Central memory CD8-positive, alpha-beta T cell (primary cell): ENCODE measurements at regions not wholly inside any gene's neighbourhood (a gene's known extent, or its start where the extent isn't known, plus 50 kb on each side); places are given as distances from the start of the nearest gene placed in this dataset.
A peak's percentile ranks its signal among the peaks of the same experiment; 100 is the strongest.
"Not testable (repeated sequence)": the region's sequence is repeated elsewhere in the genome, so short reads cannot be mapped to it uniquely, and the experiment has no call there.

Experiments
- ATAC-seq: fragments of 150-1000 bp; cut with Tn5 transposase; replicated peaks from 2 replicates; pipeline ENCODE4 v1.10.0; 2022; ENCODE audit warnings: mild to moderate bottlenecking, moderate FRiP score, moderate number of reproducible peaks; ENCODE audit not compliant: poor library complexity, severe bottlenecking; ENCODE audit errors: extremely low read depth
- DNase-seq, 2 donors: peaks; one replicate each; pipeline ENCODE4 v3.0.0; 2021; ENCODE audit warnings: low spot score in 2 of 2
- H3K27ac Mint-ChIP-seq: one replicate; pipeline ENCODE4 v1.8.0; 2022; ENCODE audit warnings: low read depth, mild to moderate bottlenecking, moderate library complexity, mixed read lengths
- H3K27me3 Mint-ChIP-seq: one replicate; pipeline ENCODE4 v1.8.0; 2022; ENCODE audit warnings: mixed read lengths
- H3K36me3 Mint-ChIP-seq: one replicate; pipeline ENCODE4 v1.8.0; 2022; ENCODE audit warnings: mild to moderate bottlenecking, moderate library complexity, mixed read lengths; ENCODE audit not compliant: insufficient read depth
- H3K4me1 Mint-ChIP-seq: one replicate; pipeline ENCODE4 v1.8.0; 2022; ENCODE audit warnings: mixed read lengths
- H3K4me3 Mint-ChIP-seq: one replicate; pipeline ENCODE4 v1.8.0; 2022; ENCODE audit warnings: mild to moderate bottlenecking, moderate library complexity, mixed read lengths
- H3K9me3 Mint-ChIP-seq: one replicate; pipeline ENCODE4 v1.8.0; 2022; ENCODE audit warnings: mixed read lengths

DNA sequence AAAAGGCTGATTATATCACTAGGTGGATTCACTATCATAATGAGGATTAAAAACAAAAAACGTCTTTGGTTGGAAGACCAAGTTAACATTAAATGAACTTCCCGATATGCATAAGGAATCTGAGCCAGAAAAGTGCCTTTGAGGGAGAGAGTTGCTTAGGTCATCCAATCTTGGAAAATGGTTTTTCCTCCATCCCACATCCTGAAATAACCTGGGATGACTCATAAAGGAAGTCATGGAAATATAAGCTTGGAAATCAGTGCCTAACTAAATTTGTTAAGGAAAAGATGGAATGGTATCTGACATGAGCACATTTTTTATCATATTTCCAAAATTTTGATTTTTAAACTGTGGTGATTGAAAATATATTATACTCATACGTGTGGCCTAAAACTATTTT, 66.0 kb downstream of the KBTBD8 start:
- Mint-ChIP-seq H3K36me3 (no peaks in the 10 kb centered on the region), H3K27me3 (peaks cover 25% of the 10 kb centered on the region), H3K4me1 (no peaks in the 10 kb centered on the region), H3K4me3 (no peak overlapping the region), H3K27ac (no peak overlapping the region), H3K9me3 (no peaks in the 10 kb centered on the region)
- ATAC-seq (no peak), DNase-seq (no peak)

DNA sequence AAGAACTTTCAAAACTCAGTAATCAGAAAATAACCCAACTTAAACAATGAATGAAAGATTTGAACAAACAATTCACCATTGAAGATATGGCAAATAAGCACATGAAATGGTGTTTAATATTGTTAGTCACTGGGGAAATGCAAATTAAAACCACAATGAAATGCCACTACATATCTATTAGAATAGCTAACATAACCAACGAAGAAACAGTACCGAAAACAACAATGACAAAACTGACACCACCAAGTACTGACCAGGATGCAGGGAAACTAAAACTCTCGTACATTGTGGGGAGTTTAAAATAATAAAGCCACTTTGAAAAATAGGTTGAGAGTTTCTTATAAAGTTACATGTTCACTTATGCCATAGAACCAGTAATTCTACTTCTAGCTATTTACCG, 69.1 kb downstream of the KBTBD8 start:
- Mint-ChIP-seq H3K27me3 (no peaks in the 10 kb centered on the region), H3K4me3 (no peak overlapping the region), H3K4me1 (no peaks in the 10 kb centered on the region), H3K9me3 (no peaks in the 10 kb centered on the region), H3K36me3 (no peaks in the 10 kb centered on the region), H3K27ac (no peak overlapping the region)
- DNase-seq (no peak), ATAC-seq (no peak)

DNA sequence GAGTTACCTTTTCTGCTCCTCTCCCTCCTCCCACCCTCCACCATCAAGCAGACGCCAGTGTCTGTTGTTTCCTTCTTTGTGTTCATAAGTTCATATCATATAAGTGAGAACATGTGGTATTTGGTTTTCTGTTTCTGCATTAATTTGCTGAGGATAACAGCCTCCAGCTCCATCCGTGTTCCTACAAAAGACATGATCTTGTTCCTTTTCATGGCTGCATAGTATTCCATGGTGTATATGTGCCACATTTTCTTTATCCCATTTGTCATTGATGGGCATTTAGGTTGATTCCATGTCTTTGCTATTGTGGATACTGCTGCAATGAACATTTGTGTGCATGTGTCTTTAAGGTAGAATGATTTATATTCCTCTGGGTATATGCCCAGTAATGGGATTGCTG, 74.5 kb downstream of the KBTBD8 start:
- H3K36me3 Mint-ChIP-seq, H3K9me3 Mint-ChIP-seq, H3K4me1 Mint-ChIP-seq, H3K27me3 Mint-ChIP-seq, H3K27ac Mint-ChIP-seq, DNase-seq, H3K4me3 Mint-ChIP-seq, ATAC-seq: not testable (repeated sequence)

DNA sequence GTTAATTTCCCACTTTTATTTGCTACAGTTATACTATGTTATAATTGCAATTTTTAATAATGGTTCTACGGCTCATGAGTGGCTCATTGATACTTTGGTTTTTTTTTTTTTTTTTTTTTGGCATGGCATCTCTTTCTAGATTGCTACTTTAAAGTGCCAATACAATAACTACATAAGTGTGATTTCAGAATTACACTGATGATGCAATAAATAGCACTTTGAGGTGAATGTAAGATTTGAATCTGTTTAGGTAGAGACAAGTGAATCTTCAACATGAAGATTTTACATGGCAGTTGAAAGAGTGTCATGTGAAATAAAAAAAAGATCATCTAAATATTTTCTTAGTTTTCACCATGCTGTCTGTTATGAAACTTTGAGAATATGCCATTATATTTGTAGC, 75.7 kb downstream of the KBTBD8 start:
- peaks cover 14% of the 10 kb centered on the region for H3K27me3 Mint-ChIP-seq
- no peaks in the 10 kb centered on the region for H3K4me1 Mint-ChIP-seq
- no peak overlapping the region for H3K4me3 Mint-ChIP-seq
- H3K27ac Mint-ChIP-seq = no peak overlapping the region
- no peaks in the 10 kb centered on the region for H3K9me3 Mint-ChIP-seq
- H3K36me3 Mint-ChIP-seq = no peaks in the 10 kb centered on the region
- ATAC-seq (no peak), DNase-seq (no peak)

DNA sequence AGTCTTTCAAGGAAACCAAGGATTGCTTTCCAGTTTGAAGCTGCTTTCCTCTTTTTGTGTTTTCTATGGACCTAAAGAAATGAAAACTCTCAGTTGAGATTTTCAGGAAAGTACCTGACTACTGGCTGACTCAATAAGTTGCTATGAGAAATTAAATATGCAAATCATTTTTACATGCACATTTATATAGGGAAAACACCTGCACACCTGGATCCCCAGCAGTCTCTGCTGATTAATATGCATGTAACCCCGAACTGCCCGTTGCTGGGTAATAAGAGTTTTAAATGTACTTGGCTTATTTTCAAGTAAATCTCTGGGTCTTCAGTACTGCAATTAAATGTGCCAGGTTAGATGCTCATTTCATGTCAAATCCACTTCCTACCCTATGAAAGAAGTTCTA, 77.2 kb downstream of the KBTBD8 start:
- H3K4me3 Mint-ChIP-seq = no peak overlapping the region
- peaks cover 6% of the 10 kb centered on the region for H3K4me1 Mint-ChIP-seq
- peaks cover 17% of the 10 kb centered on the region for H3K27me3 Mint-ChIP-seq
- H3K9me3 Mint-ChIP-seq = peaks cover 4% of the 10 kb centered on the region
- H3K36me3 Mint-ChIP-seq = no peaks in the 10 kb centered on the region
- ATAC-seq (no peak), DNase-seq (no peak)
- no peak overlapping the region for H3K27ac Mint-ChIP-seq

DNA sequence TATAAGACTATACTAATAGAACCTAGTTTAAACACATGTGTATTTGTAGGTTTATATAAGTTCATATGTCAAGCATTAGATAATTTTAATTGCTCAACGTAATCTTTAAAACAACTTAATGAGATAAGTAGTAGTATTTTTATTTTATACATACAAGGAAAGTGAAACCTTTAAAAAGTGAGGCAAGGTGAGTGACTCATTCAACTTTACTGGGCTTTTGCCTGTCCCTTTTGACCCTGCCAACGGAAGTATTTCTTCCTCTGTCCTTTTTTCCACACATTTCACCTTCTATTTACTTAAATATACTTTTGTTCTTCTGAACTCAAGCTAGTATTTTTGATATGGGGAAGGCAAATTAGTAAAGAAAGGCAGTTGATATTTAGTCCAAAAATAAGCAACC, 78.5 kb downstream of the KBTBD8 start:
- peaks cover 6% of the 10 kb centered on the region for H3K4me1 Mint-ChIP-seq
- peaks cover 4% of the 10 kb centered on the region for H3K9me3 Mint-ChIP-seq
- DNase-seq (no peak), ATAC-seq (no peak)
- no peaks in the 10 kb centered on the region for H3K36me3 Mint-ChIP-seq
- peaks cover 17% of the 10 kb centered on the region for H3K27me3 Mint-ChIP-seq
- H3K4me3 Mint-ChIP-seq = no peak overlapping the region
- no peak overlapping the region for H3K27ac Mint-ChIP-seq

DNA sequence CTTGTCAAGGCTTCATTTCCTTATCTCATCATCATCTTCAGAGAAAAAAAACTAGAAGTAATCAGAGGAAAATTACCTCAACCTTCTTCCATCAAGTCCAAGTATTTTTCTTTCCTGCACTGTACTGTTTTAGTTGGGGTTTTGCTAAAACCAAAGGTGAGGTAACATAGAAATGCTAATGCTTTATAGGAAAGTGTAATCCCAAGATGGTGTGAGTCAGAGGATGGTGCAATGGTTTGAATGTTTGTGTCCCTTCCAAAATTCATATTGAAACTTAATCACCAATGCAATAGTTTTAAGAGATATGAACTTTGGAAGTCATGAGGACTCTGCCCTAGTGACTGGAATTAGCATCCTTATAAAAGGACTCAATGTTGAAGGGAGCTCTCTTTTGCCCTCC, 79.5 kb downstream of the KBTBD8 start:
- no peak for DNase-seq
- Mint-ChIP-seq H3K4me1 (peaks cover 6% of the 10 kb centered on the region), H3K27ac (no peak overlapping the region), H3K36me3 (peaks cover 1% of the 10 kb centered on the region), H3K27me3 (peaks cover 17% of the 10 kb centered on the region), H3K4me3 (no peak overlapping the region), H3K9me3 (peaks cover 4% of the 10 kb centered on the region)
- ATAC-seq = no peak

DNA sequence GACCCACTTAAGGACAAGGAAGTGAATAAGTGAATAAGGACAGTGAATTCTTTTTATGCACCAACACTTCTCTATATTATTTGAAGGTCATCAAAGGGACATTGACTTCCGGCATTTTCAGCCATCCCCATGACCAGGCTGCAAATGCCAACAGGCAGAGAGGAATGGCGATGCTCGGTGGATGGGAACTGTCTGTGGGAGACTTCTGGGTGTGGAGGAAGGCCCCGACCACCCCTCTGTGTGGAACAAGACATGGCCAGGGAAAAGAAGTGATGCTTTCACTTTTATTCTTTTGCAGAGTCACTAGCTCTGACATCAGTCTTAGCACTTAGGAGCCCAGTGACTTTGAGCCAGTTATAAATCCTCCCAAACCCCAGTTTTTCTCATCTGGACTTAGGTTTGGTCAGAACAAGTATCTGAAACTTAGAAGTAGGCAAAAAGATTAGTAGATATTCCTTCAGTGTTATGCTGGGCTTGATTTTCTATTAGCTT, 84.5 kb downstream of the KBTBD8 start:
- no peak overlapping the region for H3K27ac Mint-ChIP-seq
- H3K4me1 Mint-ChIP-seq = peaks cover 20% of the 10 kb centered on the region
- H3K9me3 Mint-ChIP-seq = peaks cover 29% of the 10 kb centered on the region
- H3K27me3 Mint-ChIP-seq = peaks cover 15% of the 10 kb centered on the region
- ATAC-seq (no peak), DNase-seq (no peak)
- H3K4me3 Mint-ChIP-seq = no peak overlapping the region
- H3K36me3 Mint-ChIP-seq = peaks cover 6% of the 10 kb centered on the region

DNA sequence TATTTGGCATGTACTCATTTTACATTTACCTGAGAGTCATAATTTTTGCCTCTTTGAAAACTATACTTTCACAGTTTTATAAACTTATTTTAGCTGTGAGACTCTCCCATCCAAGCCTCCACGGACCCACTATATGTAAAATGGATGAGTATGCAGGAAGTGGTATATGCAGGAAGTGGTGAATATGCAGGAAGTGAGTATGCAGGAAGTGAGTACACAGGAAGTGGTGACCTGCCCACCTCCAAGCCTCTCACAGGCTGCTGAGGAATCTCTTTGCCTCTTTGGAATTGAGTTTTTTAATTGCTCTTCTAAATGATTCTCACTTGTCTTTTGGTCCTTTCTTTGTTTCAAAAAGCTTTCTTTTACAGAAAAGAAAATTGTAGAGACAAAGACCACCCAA, 85.2 kb downstream of the KBTBD8 start:
- H3K27ac Mint-ChIP-seq = peak overlapping the region; percentile 93

DNA sequence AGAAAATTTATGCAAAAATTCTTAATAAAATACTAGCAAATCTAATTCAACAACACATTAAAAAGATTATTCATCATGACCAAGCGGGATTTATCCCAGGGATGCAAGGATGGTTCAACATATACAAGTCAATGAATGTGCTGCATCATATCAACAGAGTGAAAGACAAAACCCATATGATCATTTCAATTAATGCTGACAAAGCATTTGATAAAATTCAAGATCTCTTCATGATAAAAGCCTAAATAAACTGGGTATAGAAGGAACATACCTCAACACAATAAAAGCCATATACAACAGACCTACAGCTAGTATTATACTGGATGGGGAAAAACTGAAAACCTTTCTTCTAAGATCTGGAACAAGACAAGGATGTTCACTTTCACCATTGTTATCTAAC, 89.7 kb downstream of the KBTBD8 start:
- no peak overlapping the region for H3K27ac Mint-ChIP-seq
- H3K9me3 Mint-ChIP-seq = peaks cover 25% of the 10 kb centered on the region
- peaks cover 4% of the 10 kb centered on the region for H3K36me3 Mint-ChIP-seq
- no peaks in the 10 kb centered on the region for H3K27me3 Mint-ChIP-seq
- no peak for ATAC-seq
- no peak overlapping the region for H3K4me3 Mint-ChIP-seq
- peaks cover 15% of the 10 kb centered on the region for H3K4me1 Mint-ChIP-seq
- no peak for DNase-seq

More for the DNA sequence above, 85.2 kb downstream of the KBTBD8 start:
- Mint-ChIP-seq H3K4me1 (peaks cover 20% of the 10 kb centered on the region), H3K9me3 (peaks cover 29% of the 10 kb centered on the region), H3K36me3 (peaks cover 6% of the 10 kb centered on the region), H3K4me3 (peak overlapping the region; percentile 76), H3K27me3 (peaks cover 8% of the 10 kb centered on the region)
- ATAC-seq (peak; percentile 99), DNase-seq (peak in 1 of 2 donors; percentile 32)

DNA sequence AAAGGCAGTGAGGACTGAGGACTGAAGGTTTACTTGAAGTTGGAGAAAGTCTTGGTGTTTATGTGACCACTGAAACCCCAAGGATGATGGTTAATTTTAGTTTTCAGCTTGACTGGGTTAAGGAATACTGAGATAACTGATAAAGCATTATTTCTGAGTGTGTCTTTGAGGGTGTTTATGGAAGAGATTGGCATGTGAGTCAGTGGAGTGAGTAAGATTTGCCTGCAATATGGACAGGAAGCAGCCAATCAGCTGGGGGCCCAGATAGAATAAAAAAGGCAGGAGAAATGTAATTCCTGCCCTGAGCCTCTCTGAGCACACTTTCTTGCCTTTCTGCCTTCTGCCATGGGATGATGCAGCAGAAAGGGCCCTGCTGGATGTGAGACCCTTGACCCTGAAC, 92.4 kb downstream of the KBTBD8 start:
- Mint-ChIP-seq H3K27ac (no peak overlapping the region), H3K36me3 (no peaks in the 10 kb centered on the region), H3K27me3 (peaks cover 4% of the 10 kb centered on the region), H3K4me1 (no peaks in the 10 kb centered on the region), H3K4me3 (no peak overlapping the region), H3K9me3 (peaks cover 14% of the 10 kb centered on the region)
- DNase-seq (no peak), ATAC-seq (no peak)

DNA sequence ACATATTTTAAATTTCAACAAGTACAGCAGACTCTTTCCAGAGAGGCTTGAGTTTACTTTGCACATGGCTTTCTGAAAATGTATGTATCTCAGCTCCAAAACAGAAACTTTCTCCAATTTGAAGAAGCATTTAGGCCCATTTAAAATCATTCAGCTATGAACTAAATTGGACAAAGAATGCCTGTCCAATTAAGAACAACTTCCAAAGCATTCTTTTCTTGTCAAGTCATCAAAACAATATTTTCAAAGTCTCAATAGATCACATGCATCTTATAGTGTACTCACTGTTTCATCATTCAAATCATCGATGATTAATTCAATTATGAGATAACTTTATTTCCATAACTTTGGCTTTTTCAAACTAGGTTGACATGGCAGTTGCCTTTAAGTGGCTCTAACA, 95.2 kb downstream of the KBTBD8 start:
- H3K4me1 Mint-ChIP-seq = no peaks in the 10 kb centered on the region
- H3K36me3 Mint-ChIP-seq = no peaks in the 10 kb centered on the region
- H3K27ac Mint-ChIP-seq = no peak overlapping the region
- peaks cover 33% of the 10 kb centered on the region for H3K27me3 Mint-ChIP-seq
- ATAC-seq (no peak), DNase-seq (no peak)
- H3K4me3 Mint-ChIP-seq = no peak overlapping the region
- H3K9me3 Mint-ChIP-seq = no peaks in the 10 kb centered on the region

DNA sequence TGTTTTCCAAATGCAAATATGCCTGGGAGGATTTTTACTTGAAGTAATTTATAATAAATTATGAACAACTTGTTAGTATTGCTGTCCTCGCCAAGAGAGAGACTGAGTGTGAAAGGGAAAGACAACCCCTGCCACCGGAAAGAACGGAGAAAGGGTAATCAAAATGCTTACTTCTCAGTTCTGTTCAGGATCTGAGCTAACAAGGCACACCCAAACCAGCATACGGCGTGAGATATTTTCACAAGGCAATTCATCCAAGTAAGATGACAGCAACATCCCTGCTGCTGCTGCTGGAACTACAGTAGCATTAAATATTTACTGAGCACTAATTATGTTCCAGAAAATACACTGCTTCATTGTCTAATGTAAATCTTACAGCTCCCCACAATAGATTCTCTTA, 96.1 kb downstream of the KBTBD8 start:
- no peak overlapping the region for H3K4me3 Mint-ChIP-seq
- no peaks in the 10 kb centered on the region for H3K9me3 Mint-ChIP-seq
- no peak overlapping the region for H3K27ac Mint-ChIP-seq
- H3K36me3 Mint-ChIP-seq = no peaks in the 10 kb centered on the region
- no peak for DNase-seq
- H3K27me3 Mint-ChIP-seq = peaks cover 41% of the 10 kb centered on the region
- no peak for ATAC-seq
- H3K4me1 Mint-ChIP-seq = no peaks in the 10 kb centered on the region

DNA sequence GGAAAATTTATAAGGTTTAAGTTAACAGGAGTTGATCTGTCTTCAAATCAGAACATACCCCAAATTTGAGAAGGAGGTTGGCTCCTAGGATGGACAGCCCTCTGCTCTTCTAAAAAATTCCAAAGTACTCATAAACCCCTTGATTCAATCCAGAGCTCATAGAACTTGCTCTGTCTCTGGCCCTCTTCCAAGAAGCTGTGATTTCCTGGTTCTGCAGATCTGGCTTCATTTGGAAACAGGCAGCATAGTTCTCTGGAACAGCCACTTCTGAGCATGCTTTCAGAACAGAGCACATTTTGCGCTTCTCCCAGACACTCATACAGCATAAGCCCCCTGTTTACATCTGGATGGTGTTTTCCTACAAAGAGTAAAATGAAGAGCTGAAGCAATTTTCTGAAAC, 96.7 kb downstream of the KBTBD8 start:
- H3K4me1 Mint-ChIP-seq = no peaks in the 10 kb centered on the region
- ATAC-seq (no peak), DNase-seq (no peak)
- H3K9me3 Mint-ChIP-seq = no peaks in the 10 kb centered on the region
- no peaks in the 10 kb centered on the region for H3K36me3 Mint-ChIP-seq
- H3K27ac Mint-ChIP-seq = no peak overlapping the region
- H3K4me3 Mint-ChIP-seq = no peak overlapping the region
- H3K27me3 Mint-ChIP-seq = peaks cover 47% of the 10 kb centered on the region
